Activated CD4-positive, alpha-beta T cell treated with anti-CD3 and anti-CD28 coated beads, Interleukin-2, amount 50 U/mL, for 1 hour (primary cell): ENCODE measurements at regions not wholly inside any gene's neighbourhood (a gene's known extent, or its start where the extent isn't known, plus 50 kb on each side); places are given as distances from the start of the nearest gene placed in this dataset.

Source experiments
- DNase-seq: peaks from one replicate; pipeline ENCODE4 v3.0.0-alpha.2; 2020

GRCh38 chr5:15080219-15080618, 208.6 kb upstream of the ANKH start:
- no peak for DNase-seq

- DNase-seq = no peak
Measured at GRCh38 chr5:15079566-15079965, 208.0 kb upstream of the ANKH start.

GRCh38 chr5:15074651-15075050, 203.1 kb upstream of the ANKH start:
- DNase-seq = no peak

GRCh38 chr5:15073453-15073852, 201.9 kb upstream of the ANKH start:
- no peak for DNase-seq

- DNase-seq = no peak
Measured at GRCh38 chr5:15070907-15071306, 199.3 kb upstream of the ANKH start.

GRCh38 chr5:15069407-15069905, 197.9 kb upstream of the ANKH start:
- DNase-seq = no peak

GRCh38 chr5:15065091-15065490, 193.5 kb upstream of the ANKH start:
- no peak for DNase-seq

- no peak for DNase-seq
Measured at GRCh38 chr5:15064396-15064795, 192.8 kb upstream of the ANKH start.

- no peak for DNase-seq
Measured at GRCh38 chr5:15056988-15057592, 185.5 kb upstream of the ANKH start.

GRCh38 chr5:15044521-15044920, 172.9 kb upstream of the ANKH start:
- DNase-seq = no peak

GRCh38 chr5:15037247-15037908, 165.8 kb upstream of the ANKH start:
- DNase-seq = no peak

GRCh38 chr5:15034379-15034778, 162.8 kb upstream of the ANKH start:
- no peak for DNase-seq

- DNase-seq = no peak
Measured at GRCh38 chr5:15031180-15031579, 159.6 kb upstream of the ANKH start.

GRCh38 chr5:15027764-15028163, 156.2 kb upstream of the ANKH start:
- DNase-seq = no peak

GRCh38 chr5:15026944-15027343, 155.4 kb upstream of the ANKH start:
- DNase-seq = no peak

- DNase-seq = no peak
Measured at GRCh38 chr5:15026011-15026893, 154.7 kb upstream of the ANKH start.

GRCh38 chr5:15023846-15024245, 152.3 kb upstream of the ANKH start:
- no peak for DNase-seq

GRCh38 chr5:15023266-15023665, 151.7 kb upstream of the ANKH start:
- no peak for DNase-seq

- DNase-seq = no peak
Measured at GRCh38 chr5:15021266-15022046, 149.9 kb upstream of the ANKH start.

- no peak for DNase-seq
Measured at GRCh38 chr5:15020736-15021135, 149.2 kb upstream of the ANKH start.

- no peak for DNase-seq
Measured at GRCh38 chr5:15014809-15015208, 143.2 kb upstream of the ANKH start.

- DNase-seq = no peak
Measured at GRCh38 chr5:15013654-15014463, 142.3 kb upstream of the ANKH start.
